Fibroblast of upper back skin (primary cell): ENCODE measurements at regions not wholly inside any gene's neighbourhood (a gene's known extent, or its start where the extent isn't known, plus 50 kb on each side); places are given as distances from the start of the nearest gene placed in this dataset.
"Not testable (repeated sequence)": the region's sequence is repeated elsewhere in the genome, so short reads cannot be mapped to it uniquely, and the experiment has no call there.

Experiments used
- DNase-seq: peaks from one replicate; pipeline ENCODE4 v3.0.0-alpha.2; 2013

- DNase-seq, result no peak
Observed at GRCh38 chr7:92913849-92914248, 77.5 kb upstream of the CDK6 start.

DNA sequence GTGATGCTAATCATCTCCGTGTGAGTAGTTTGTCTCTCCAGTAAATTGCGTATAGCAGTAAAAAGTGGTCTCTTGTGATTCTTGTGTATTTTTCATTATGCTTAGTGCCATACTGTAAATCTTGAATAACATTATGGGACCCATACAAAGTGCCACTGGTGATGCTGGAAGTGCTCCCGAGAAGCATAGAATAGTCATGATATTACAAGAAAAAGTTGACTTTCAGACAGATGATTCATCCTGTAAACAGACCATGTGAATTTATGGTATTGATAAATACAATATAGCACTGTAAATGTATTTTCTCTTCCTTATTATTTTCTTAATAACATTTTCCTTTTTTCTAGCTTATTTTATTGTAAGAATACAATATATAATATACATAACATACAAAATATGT is 74.6 kb upstream of the CDK6 start:
- no peak for DNase-seq

GRCh38 chr7:92909686-92910475 is 73.5 kb upstream of the CDK6 start:
- peak; percentile 4 for DNase-seq

DNA sequence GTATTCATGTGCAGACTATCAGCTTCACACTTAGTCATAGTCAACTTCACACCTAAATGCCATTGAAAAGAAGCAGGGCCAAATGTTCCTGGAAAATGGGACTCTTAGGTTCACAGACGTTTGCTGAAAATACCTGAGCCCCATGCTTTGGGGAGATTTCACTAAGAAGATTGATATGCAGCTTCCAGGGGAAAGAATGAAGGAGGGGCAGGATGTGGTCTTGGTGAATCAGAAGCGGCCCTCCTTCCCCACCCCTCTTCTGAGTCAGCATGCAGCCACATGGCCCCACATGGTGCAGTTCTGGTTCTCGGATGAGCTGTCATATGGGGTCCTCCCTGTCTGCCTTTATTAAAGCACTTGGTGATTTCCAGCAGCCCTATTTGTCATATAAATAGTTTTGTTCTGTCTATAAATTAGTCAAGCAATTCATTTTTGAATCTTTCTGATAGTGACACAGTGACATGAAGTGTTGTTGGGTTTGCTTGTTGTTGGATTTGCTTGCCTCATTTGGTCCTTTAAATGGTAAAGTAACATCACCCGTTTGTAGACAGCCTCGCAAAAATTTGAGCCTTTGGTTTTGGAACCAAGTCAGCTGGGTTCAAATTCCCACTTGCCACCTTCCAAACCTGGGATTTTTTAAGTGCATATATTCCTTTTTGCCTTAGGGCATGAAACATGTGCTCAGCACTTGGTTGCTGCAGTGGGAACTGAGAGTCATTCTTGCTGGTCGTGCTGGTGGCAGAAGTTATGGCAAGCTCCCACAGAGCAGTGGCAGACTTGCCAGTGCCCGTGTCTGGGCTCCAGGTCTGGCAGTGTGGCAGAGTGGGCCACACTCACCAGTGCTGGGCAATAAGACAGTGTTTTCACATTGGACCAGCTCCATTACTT is 68.1 kb upstream of the CDK6 start:
- peak; percentile 98 for DNase-seq

GRCh38 chr7:92898798-92899197 is 62.4 kb upstream of the CDK6 start:
- DNase-seq, result no peak

DNA sequence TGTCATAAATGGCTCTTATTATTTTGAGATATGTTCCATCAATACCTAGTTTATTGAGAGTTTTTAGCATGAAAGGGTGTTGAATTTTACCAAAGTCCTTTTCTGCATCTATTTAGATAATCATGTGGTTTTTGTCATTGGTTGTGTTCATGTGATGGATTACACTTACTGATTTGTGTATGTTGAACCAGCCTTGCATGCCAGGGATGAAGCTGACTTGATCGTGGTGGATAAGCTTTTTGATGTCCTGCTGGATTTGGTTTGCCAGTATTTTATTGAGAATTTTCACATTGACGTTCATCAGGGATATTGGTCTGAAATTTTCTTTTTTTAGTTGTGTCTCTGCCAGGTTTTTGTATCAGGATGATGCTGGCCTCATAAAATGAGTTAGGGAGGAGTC is 58.5 kb upstream of the CDK6 start:
- DNase-seq, result not testable (repeated sequence)

DNA sequence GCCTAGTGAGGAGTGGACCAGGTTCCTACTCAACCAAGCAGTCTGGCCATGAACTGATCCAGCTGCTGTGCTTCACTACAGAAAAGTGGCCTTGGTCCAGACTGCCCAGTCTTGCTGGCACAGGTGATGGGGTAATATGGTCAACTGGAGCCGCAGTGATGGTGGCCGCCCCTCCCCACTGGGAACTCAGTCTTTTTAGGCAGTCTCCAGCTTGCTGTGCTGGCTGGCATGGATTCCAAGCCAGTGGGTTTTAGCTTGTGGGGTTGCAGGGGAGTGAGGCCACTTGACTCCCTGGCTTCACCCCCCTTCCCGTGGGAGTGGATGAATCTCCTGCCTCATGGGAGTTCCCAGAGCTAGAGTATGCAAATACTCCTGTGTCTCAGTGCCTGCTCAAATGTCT is 52.7 kb upstream of the CDK6 start:
- DNase-seq, result no peak
